GM23248 (cell line): ENCODE measurements at regions not wholly inside any gene's neighbourhood (a gene's known extent, or its start where the extent isn't known, plus 50 kb on each side); places are given as distances from the start of the nearest gene placed in this dataset.

ENCODE experiments used
- EZH2 ChIP-seq: fragments of 200-600 bp; sonication (generic); IDR thresholded peaks from 2 replicates; pipeline ENCODE4 v1.6.1; 2018; ENCODE audit warnings: antibody characterized with exemption, mild to moderate bottlenecking; ENCODE audit not compliant: insufficient read depth, poor library complexity, severe bottlenecking
- EZH2phosphoT487 ChIP-seq: fragments of 200-600 bp; sonication (generic); IDR thresholded peaks from 2 replicates; pipeline ENCODE4 v1.6.1; 2018; ENCODE audit warnings: antibody characterized with exemption, moderate library complexity, mild to moderate bottlenecking, low read depth; ENCODE audit not compliant: insufficient read depth

DNA sequence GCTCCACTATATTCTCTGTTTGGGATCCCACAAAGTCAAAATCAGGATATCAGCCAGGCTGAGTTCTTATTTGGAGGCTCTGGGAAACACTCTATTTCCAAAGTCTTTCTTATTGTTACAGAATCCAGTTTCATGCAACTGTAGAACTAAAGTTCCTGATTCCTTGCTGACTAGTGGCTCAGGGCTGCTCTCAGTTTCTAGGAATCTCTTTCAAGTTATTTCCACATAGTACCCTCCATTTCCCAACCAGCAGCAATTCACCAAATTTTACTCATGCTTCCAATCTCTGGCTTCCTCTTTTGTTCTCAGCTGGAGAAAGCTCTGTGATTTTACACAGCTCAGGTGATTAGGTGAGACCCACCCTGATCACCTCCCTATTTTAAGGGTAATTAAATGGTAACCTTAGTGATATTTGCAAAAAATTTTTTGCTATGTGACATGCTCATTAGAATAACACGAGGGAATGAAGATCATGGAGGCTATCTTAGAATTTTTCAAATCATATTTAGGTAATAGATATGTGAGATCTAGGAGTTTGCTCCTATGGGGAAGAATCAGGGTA is 794.9 kb upstream of the ARRDC3 start:
- TF ChIP-seq EZH2, result no peak
- TF ChIP-seq EZH2phosphoT487, result no peak
